HepG2 (cell line): ENCODE measurements at regions not wholly inside any gene's neighbourhood (a gene's known extent, or its start where the extent isn't known, plus 50 kb on each side); places are given as distances from the start of the nearest gene placed in this dataset.

Source experiments
- MBNL3 ChIP-seq: fragments of 250-450 bp; sonication (Bioruptor Pico); conservative IDR thresholded peaks from 2 replicates; pipeline ENCODE4 v1.8.0; 2022; ENCODE audit warnings: mild to moderate bottlenecking, inconsistent platforms
- SRSF1 ChIP-seq: fragments of 200-400 bp; formaldehyde crosslinking; optimal IDR thresholded peaks from 2 replicates; pipeline ENCODE3; 2017; ENCODE audit warnings: mild to moderate bottlenecking, low read depth, low read length, moderate library complexity
- TF ChIP-seq, protein P1 (sequence below): sonication (generic); formaldehyde crosslinking; IDR thresholded peaks from 2 replicates; pipeline ENCODE4 v1.5.0; 2020; ENCODE audit warnings: mild to moderate bottlenecking, missing genetic modification reagents, moderate library complexity

DNA sequence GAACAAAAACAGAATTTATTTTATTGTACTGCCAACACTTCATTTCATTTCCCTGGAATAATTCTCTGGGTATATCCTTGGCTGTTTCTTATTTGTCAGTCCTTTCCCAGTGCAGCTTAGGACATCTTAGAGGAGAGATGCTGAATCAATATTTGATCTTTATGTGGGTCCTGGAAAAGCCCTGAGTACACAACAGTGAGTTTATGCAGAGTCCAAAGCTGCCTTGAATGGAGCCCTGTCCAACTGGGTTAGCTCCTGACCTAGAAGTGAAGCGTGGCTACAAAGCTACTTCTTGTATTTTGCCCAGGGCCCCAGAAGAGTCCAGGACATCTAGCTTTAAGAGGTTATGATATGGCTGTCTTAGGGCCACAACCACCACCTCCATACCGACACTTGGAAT is 378.0 kb upstream of the FAT3 start:
- TF ChIP-seq SRSF1 (no peak), MBNL3 (CRISPR knock-in tag) (no peak)
- TF ChIP-seq, protein P1, sequence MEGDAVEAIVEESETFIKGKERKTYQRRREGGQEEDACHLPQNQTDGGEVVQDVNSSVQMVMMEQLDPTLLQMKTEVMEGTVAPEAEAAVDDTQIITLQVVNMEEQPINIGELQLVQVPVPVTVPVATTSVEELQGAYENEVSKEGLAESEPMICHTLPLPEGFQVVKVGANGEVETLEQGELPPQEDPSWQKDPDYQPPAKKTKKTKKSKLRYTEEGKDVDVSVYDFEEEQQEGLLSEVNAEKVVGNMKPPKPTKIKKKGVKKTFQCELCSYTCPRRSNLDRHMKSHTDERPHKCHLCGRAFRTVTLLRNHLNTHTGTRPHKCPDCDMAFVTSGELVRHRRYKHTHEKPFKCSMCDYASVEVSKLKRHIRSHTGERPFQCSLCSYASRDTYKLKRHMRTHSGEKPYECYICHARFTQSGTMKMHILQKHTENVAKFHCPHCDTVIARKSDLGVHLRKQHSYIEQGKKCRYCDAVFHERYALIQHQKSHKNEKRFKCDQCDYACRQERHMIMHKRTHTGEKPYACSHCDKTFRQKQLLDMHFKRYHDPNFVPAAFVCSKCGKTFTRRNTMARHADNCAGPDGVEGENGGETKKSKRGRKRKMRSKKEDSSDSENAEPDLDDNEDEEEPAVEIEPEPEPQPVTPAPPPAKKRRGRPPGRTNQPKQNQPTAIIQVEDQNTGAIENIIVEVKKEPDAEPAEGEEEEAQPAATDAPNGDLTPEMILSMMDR: no peak
